Body of pancreas (tissue), 4 donors: ENCODE measurements at regions not wholly inside any gene's neighbourhood (a gene's known extent, or its start where the extent isn't known, plus 50 kb on each side); places are given as distances from the start of the nearest gene placed in this dataset.
"Not testable (repeated sequence)": the region's sequence is repeated elsewhere in the genome, so short reads cannot be mapped to it uniquely, and the experiment has no call there.

ENCODE experiments used
- ATAC-seq: fragments of 150-250 bp; one replicate; pipeline ENCODE4 v1.9.1; 2016
- DNase-seq, 4 donors: peaks; one replicate each; pipeline ENCODE4 v3.0.0-alpha.2; 2019
- H3K27ac ChIP-seq, 4 donors: fragments of 200-600 bp; sonication (generic); 1 replicate in 3 of 4; 2 replicates in 1 of 4; pipeline versions ENCODE4 v1.5.1 to v1.6.1; 2016 to 2019; ENCODE audit warnings: mild to moderate bottlenecking in 1 of 4, mixed read lengths in 1 of 4, moderate library complexity in 1 of 4
- H3K27me3 ChIP-seq, 2 donors: fragments of 200-600 bp; sonication (generic); one replicate each; pipeline ENCODE4 v1.6.0; 2016; ENCODE audit warnings: mild to moderate bottlenecking in 1 of 2
- H3K36me3 ChIP-seq, 2 donors: fragments of 200-600 bp; sonication (generic); replicated peaks in 1 of 2; 2 replicates each; pipeline ENCODE4 v1.5.1; 2016; ENCODE audit warnings: low read depth in 2 of 2; ENCODE audit not compliant: insufficient read depth in 1 of 2
- H3K4me1 ChIP-seq: fragments of 200-600 bp; sonication (generic); one replicate; pipeline ENCODE4 v1.6.0; 2016
- H3K4me3 ChIP-seq, 2 donors: fragments of 200-600 bp; sonication (generic); 1 replicate in 1 of 2; 2 replicates in 1 of 2; pipeline ENCODE4 v1.5.1; 2016 to 2019
- H3K9me3 ChIP-seq, 3 donors: fragments of 200-600 bp; sonication (generic); 1 replicate in 2 of 3; 2 replicates in 1 of 3; pipeline ENCODE4 v1.5.1; 2016
- POLR2A ChIP-seq, 3 donors: fragments of 450-650 bp; IDR thresholded peaks; one replicate each; pipeline ENCODE4 v1.6.1; 2016; ENCODE audit warnings: antibody characterized with exemption in 3 of 3, mild to moderate bottlenecking in 2 of 3
- WGBS, 2 donors: methylation state at CpG; one replicate each; pipeline ENCODE4 v1.1.5; 2017; 5-methylcytosine and 5-hydroxymethylcytosine counted together
- intact Hi-C: fragments of 100-400 bp; cut with DNase I; formaldehyde crosslinking; loops from one replicate; pipeline ENCODE4 v1.15.1; 2023
- TF ChIP-seq, protein P1 (sequence below), 7 experiments: fragments of 450-650 bp in 4 of 7; fragments of 200-600 bp in 3 of 7; sonication (generic) in 3 of 7; IDR thresholded peaks; one replicate each; pipeline ENCODE4 v1.5.1; 2016 to 2019; ENCODE audit warnings: antibody characterized with exemption in 7 of 7

- ATAC-seq, result no peak
- Histone ChIP-seq H3K4me1 (no peaks in the 10 kb centered on the region), H3K36me3 (no peaks in the 10 kb centered on the region), H3K9me3 (no peaks in the 10 kb centered on the region), H3K4me3 (no peak overlapping the region), H3K27ac (no peak overlapping the region), H3K27me3 (no peaks in the 10 kb centered on the region)
- 56 to 77% methylated on average over 1 of the region's 1 CpG for WGBS, 2 donors
- DNase-seq, result no peak
- intact Hi-C loops, result no loop called here
- TF ChIP-seq POLR2A (IDR thresholded peaks at IDR 0.05), result no peak
- TF ChIP-seq, protein P1, sequence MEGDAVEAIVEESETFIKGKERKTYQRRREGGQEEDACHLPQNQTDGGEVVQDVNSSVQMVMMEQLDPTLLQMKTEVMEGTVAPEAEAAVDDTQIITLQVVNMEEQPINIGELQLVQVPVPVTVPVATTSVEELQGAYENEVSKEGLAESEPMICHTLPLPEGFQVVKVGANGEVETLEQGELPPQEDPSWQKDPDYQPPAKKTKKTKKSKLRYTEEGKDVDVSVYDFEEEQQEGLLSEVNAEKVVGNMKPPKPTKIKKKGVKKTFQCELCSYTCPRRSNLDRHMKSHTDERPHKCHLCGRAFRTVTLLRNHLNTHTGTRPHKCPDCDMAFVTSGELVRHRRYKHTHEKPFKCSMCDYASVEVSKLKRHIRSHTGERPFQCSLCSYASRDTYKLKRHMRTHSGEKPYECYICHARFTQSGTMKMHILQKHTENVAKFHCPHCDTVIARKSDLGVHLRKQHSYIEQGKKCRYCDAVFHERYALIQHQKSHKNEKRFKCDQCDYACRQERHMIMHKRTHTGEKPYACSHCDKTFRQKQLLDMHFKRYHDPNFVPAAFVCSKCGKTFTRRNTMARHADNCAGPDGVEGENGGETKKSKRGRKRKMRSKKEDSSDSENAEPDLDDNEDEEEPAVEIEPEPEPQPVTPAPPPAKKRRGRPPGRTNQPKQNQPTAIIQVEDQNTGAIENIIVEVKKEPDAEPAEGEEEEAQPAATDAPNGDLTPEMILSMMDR (IDR thresholded peaks at IDR 0.05), result no peak
Observed at GRCh38 chr4:59772641-59773139, 1427.4 kb upstream of the ADGRL3 start.

GRCh38 chr4:59780271-59780670, 1419.9 kb upstream of the ADGRL3 start:
- H3K27me3 ChIP-seq, H3K36me3 ChIP-seq, DNase-seq, H3K4me3 ChIP-seq, H3K4me1 ChIP-seq, ATAC-seq, intact Hi-C loops, H3K9me3 ChIP-seq, H3K27ac ChIP-seq: not testable (repeated sequence)
- WGBS, 2 donors, result 54 to 75% methylated on average over 3 of the region's 3 CpGs

- ATAC-seq (no peak), DNase-seq (no peak)
- no peak overlapping the region for H3K4me3 ChIP-seq
- 94 to 97% methylated on average over 1 of the region's 1 CpG for WGBS, 2 donors
- no peaks in the 10 kb centered on the region for H3K27me3 ChIP-seq
- H3K4me1 ChIP-seq, result no peaks in the 10 kb centered on the region
- TF ChIP-seq, protein P1 (IDR thresholded peaks at IDR 0.05), result no peak
- no peak for TF ChIP-seq POLR2A (IDR thresholded peaks at IDR 0.05)
- H3K36me3 ChIP-seq, result no peaks in the 10 kb centered on the region
- intact Hi-C loops, result no loop called here
- no peaks in the 10 kb centered on the region for H3K9me3 ChIP-seq
- H3K27ac ChIP-seq, result no peak overlapping the region
Observed at GRCh38 chr4:59805176-59805575, 1395.0 kb upstream of the ADGRL3 start.

DNA sequence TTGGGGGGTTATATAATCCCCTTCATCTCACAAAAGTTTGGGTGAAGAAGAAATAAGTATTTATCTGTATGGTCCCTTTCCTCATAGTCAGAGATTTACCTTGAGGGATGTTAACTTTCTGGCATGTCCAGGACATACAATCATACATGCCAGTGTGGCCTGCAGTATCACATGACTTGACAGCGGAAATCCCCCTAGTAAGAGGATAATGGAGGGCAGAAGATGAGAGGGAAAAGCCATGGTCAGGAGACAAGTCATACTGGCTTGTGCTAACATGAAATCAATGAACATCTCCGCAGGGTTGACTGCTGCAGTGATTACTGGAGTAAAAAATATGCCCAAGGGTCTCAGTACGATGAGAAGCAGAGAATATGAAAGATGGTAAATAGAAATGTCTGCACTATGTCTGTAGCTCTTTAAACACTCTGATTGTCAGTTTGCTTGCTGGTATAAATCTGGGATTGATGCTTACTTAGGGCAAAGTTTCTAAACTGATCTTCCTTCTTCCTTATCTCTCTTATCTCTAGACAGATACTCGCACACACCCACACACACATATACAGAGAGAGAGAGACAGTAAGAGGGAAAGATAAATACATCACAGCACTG, 1385.6 kb upstream of the ADGRL3 start:
- Histone ChIP-seq H3K36me3 (no peaks in the 10 kb centered on the region), H3K27me3 (no peaks in the 10 kb centered on the region), H3K9me3 (no peaks in the 10 kb centered on the region), H3K4me1 (no peaks in the 10 kb centered on the region), H3K27ac (no peak overlapping the region), H3K4me3 (no peak overlapping the region)
- no peak for ATAC-seq
- TF ChIP-seq, protein P1 (IDR thresholded peaks at IDR 0.05), result no peak
- no peak for TF ChIP-seq POLR2A (IDR thresholded peaks at IDR 0.05)
- intact Hi-C loops, result no loop called here
- no peak for DNase-seq
- WGBS, 2 donors, result 41 to 48% methylated on average over 4 of the region's 4 CpGs

- no peak overlapping the region for H3K4me3 ChIP-seq
- H3K9me3 ChIP-seq, result no peaks in the 10 kb centered on the region
- TF ChIP-seq, protein P1 (IDR thresholded peaks at IDR 0.05), result no peak
- no peak for TF ChIP-seq POLR2A (IDR thresholded peaks at IDR 0.05)
- no peaks in the 10 kb centered on the region for H3K27me3 ChIP-seq
- no peak for DNase-seq
- intact Hi-C loops, result no loop called here
- H3K27ac ChIP-seq, result no peak overlapping the region
- no peaks in the 10 kb centered on the region for H3K4me1 ChIP-seq
- 72 to 79% methylated on average over 7 of the region's 7 CpGs for WGBS, 2 donors
- no peak for ATAC-seq
- H3K36me3 ChIP-seq, result no peaks in the 10 kb centered on the region
Observed at GRCh38 chr4:59818656-59819055, 1381.5 kb upstream of the ADGRL3 start.
